ENCODE measurements at regions not wholly inside any gene's neighbourhood (a gene's known extent, or its start where the extent isn't known, plus 50 kb on each side); places are given as distances from the start of the nearest gene placed in this dataset.

- H3K4me3 ChIP-seq (ENCODE audit: low read depth, low read length), result no peak overlapping the region
- DNase-seq (ENCODE audit: low read depth), result no peak
- TF ChIP-seq, protein P1, sequence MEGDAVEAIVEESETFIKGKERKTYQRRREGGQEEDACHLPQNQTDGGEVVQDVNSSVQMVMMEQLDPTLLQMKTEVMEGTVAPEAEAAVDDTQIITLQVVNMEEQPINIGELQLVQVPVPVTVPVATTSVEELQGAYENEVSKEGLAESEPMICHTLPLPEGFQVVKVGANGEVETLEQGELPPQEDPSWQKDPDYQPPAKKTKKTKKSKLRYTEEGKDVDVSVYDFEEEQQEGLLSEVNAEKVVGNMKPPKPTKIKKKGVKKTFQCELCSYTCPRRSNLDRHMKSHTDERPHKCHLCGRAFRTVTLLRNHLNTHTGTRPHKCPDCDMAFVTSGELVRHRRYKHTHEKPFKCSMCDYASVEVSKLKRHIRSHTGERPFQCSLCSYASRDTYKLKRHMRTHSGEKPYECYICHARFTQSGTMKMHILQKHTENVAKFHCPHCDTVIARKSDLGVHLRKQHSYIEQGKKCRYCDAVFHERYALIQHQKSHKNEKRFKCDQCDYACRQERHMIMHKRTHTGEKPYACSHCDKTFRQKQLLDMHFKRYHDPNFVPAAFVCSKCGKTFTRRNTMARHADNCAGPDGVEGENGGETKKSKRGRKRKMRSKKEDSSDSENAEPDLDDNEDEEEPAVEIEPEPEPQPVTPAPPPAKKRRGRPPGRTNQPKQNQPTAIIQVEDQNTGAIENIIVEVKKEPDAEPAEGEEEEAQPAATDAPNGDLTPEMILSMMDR (IDR thresholded peaks at IDR 0.05; ENCODE audit: insufficient read depth, low read depth, low read length), result no peak
Observed at GRCh38 chr17:74146196-74146595, 57.3 kb upstream of the RPL38 start.

DNA sequence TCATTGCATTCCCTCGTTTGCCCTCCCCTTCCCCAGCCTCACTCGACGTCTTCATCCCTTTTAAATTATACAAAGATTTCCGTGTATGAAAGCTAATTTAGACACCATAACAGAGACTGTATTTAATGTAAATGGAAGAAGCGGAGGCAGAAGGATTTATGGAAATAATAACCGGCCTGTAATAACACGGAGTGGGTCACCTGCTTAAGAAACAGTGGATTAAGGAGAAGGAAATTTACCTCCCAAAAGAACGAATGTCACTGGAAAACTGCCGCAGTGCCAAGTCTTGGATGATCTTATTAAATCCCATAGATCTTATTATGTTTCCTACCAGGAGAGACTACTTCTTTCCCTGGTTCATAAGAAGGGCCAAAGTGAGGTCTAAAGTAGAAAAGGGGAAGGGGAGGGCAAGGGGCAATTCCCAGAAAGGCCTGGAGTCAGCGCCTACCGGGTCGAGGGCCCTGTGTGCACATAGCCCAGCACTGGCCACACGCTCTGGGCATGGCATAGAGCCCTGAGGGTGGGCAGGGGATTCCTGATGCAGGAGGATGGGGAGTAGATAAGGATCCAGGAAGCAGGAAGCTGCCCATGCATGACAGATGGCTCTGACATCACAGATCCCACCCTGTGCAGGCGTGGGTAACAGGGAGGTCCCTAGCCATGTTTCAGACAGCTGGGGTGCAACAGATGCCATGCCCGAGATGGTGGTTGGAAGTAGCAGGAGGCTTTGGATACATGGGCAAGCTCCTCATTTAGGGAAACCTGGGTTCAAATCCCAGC is 56.2 kb upstream of the RPL38 start:
- no peak for DNase-seq (ENCODE audit: low read depth)
- H3K4me3 ChIP-seq (ENCODE audit: low read depth, low read length), result no peak overlapping the region
- TF ChIP-seq, protein P1 (IDR thresholded peaks at IDR 0.05; ENCODE audit: insufficient read depth, low read depth, low read length), result no peak

DNA sequence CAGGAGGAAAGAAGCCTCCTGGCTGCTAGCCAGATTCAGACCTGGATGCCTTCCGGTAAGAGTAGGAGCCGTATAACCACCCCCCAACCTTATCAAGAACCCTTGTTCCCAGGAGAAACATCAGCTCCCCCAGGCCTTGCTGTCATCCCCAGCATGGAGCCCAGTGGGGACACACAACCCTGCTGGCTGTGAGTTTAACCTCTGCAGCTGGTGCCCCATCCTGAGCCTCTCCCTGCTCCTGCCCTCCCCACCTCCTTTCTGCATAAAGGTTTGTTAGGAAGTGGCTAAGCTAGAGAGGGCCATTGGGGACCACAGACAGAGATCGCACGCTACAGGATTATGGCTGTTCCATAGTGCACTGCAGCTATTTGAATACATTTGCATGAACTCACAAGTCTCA is 55.5 kb upstream of the RPL38 start:
- no peak for DNase-seq (ENCODE audit: low read depth)
- TF ChIP-seq, protein P1 (IDR thresholded peaks at IDR 0.05; ENCODE audit: insufficient read depth, low read depth, low read length), result no peak
- H3K4me3 ChIP-seq (ENCODE audit: low read depth, low read length), result no peak overlapping the region

DNA sequence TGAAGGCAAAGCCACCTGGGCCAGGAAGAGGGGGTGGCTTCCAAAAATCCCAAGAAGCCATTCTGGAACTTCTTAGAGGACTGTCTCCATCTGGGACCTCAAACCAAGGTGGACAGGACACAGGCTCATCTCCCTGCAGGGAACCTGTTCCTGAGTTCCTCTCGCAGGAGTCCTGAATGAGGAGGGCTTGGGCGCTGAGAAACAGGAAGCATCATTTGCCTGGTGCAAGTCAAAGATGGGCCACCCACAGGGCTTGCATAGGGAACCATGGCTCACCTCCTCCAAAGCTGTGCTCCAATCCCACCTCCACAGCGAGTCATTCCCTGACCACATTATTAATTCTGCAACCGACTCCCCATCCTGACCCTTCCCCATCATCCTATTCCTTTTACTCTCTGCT is 55.0 kb upstream of the RPL38 start:
- no peak overlapping the region for H3K4me3 ChIP-seq (ENCODE audit: low read depth, low read length)
- no peak for DNase-seq (ENCODE audit: low read depth)
- TF ChIP-seq, protein P1 (IDR thresholded peaks at IDR 0.05; ENCODE audit: insufficient read depth, low read depth, low read length), result no peak

GRCh38 chr17:74148901-74149596 is 54.4 kb upstream of the RPL38 start:
- no peak overlapping the region for H3K4me3 ChIP-seq (ENCODE audit: low read depth, low read length)
- TF ChIP-seq, protein P1 (IDR thresholded peaks at IDR 0.05; ENCODE audit: insufficient read depth, low read depth, low read length), result no peak
- DNase-seq (ENCODE audit: low read depth), result no peak

GRCh38 chr17:74149597-74150427 is 53.7 kb upstream of the RPL38 start:
- no peak overlapping the region for H3K4me3 ChIP-seq (ENCODE audit: low read depth, low read length)
- TF ChIP-seq, protein P1 (IDR thresholded peaks at IDR 0.05; ENCODE audit: insufficient read depth, low read depth, low read length), result no peak
- DNase-seq (ENCODE audit: low read depth), result no peak
